HepG2 (cell line): ENCODE measurements at regions not wholly inside any gene's neighbourhood (a gene's known extent, or its start where the extent isn't known, plus 50 kb on each side); places are given as distances from the start of the nearest gene placed in this dataset.

Experiments used
- ATAC-seq: fragments of 200-7000 bp; cut with Tn5 transposase; 3 replicates; pipeline ENCODE4 v1.9.1; 2020; ENCODE audit warnings: mild to moderate bottlenecking, moderate library complexity
- BruUV-seq: library from RNA; stranded (reverse); fragments of 400-500 nt; replicated peaks from 2 replicates; lab custom pipeline; 2021; lab: Mats Ljungman, UMichigan
- CTCF ChIA-PET: fragments of 300-600 bp; formaldehyde crosslinking; extraction: SDS; loops from one replicate; lab custom pipeline; 2021; ENCODE audit warnings: low total read pairs, inconsistent platforms, low intra/inter-chr PET ratio; lab: Yijun Ruan, JAX
- POLR2A ChIA-PET: fragments of 350-600 bp; sonication (Branson Sonifier 250); formaldehyde crosslinking; loops from one replicate; lab custom pipeline; 2020; ENCODE audit warnings: antibody characterized with exemption, inconsistent platforms; lab: Yijun Ruan, JAX
- DNase-seq: peaks from one replicate; pipeline ENCODE4 v3.0.0-alpha.2; 2015; ENCODE audit warnings: low spot score
- FAIRE-seq: peaks from 3 replicates; lab custom pipeline; 2011; peaks lifted over from hg19 to GRCh38; lab: Jason Lieb, UNC
- H2AFZ ChIP-seq: one replicate; pipeline ENCODE4 v1.6.1; 2011; ENCODE audit warnings: low read length, inconsistent platforms
- H3K27ac ChIP-seq: fragments of 300-600 bp; 3 replicates; pipeline ENCODE4 v1.8.0; 2011; ENCODE audit warnings: mixed run types, mild to moderate bottlenecking, mixed read lengths, low read length, inconsistent platforms; ENCODE audit not compliant: insufficient read depth; ENCODE audit errors: extremely low read length
- H3K27me3 ChIP-seq, 2 experiments: fragments of 200-600 bp in 1 of 2; 2 replicates in 1 of 2; 3 replicates in 1 of 2; pipeline versions ENCODE4 v1.6.0 to v1.8.0; 2011; ENCODE audit warnings: low read length in 2 of 2, mild to moderate bottlenecking in 2 of 2, moderate library complexity in 2 of 2, inconsistent platforms in 1 of 2; ENCODE audit not compliant: insufficient read depth in 2 of 2, control insufficient read depth in 1 of 2
- H3K36me3 ChIP-seq, 2 experiments: fragments of 200-600 bp in 1 of 2; replicated peaks in 1 of 2; 2 replicates in 1 of 2; 3 replicates in 1 of 2; pipeline versions ENCODE4 v1.5.1 to v1.8.0; 2011; ENCODE audit warnings: low read length in 2 of 2, inconsistent platforms in 1 of 2; ENCODE audit not compliant: insufficient read depth in 2 of 2, control insufficient read depth in 1 of 2
- H3K4me1 ChIP-seq: 2 replicates; pipeline ENCODE4 v1.5.1; 2012; ENCODE audit warnings: low read length, inconsistent platforms; ENCODE audit not compliant: insufficient read depth
- H3K4me2 ChIP-seq: 2 replicates; pipeline ENCODE4 v1.6.0; 2011; ENCODE audit warnings: low read depth, low read length, inconsistent platforms
- H3K4me3 ChIP-seq, 3 experiments: fragments of 200-600 bp in 1 of 3; sonication (generic), shearing (Covaris generic) in 1 of 3; replicated peaks in 1 of 3; 2 replicates each; pipeline ENCODE4 v1.5.1; 2011 to 2016; ENCODE audit warnings: low read length in 3 of 3, inconsistent platforms in 2 of 3, low read depth in 2 of 3, mild to moderate bottlenecking in 2 of 3, control low read depth in 1 of 3, mixed read lengths in 1 of 3; ENCODE audit not compliant: insufficient read depth in 1 of 3
- H3K79me2 ChIP-seq: one replicate; pipeline ENCODE4 v1.6.1; 2011; ENCODE audit warnings: low read length, inconsistent platforms; ENCODE audit not compliant: insufficient read depth
- H3K9ac ChIP-seq: 2 replicates; pipeline ENCODE4 v1.6.0; 2011; ENCODE audit warnings: mild to moderate bottlenecking, low read depth, low read length, inconsistent platforms; ENCODE audit not compliant: insufficient read depth
- H3K9me3 ChIP-seq: 2 replicates; pipeline ENCODE4 v1.5.1; 2012; ENCODE audit warnings: mild to moderate bottlenecking, low read length
- H4K20me1 ChIP-seq: 2 replicates; pipeline ENCODE4 v1.6.0; 2011; ENCODE audit warnings: inconsistent platforms, mild to moderate bottlenecking, low read length, moderate library complexity; ENCODE audit not compliant: insufficient read depth
- ELF4 ChIP-seq: sonication (generic); formaldehyde crosslinking; IDR thresholded peaks from 2 replicates; pipeline ENCODE4 v1.5.0; 2020; ENCODE audit warnings: missing genetic modification reagents, mild to moderate bottlenecking, moderate library complexity, borderline replicate concordance
- ESRRA ChIP-seq: sonication (generic); formaldehyde crosslinking; IDR thresholded peaks from 2 replicates; pipeline ENCODE4 v1.5.1; 2020; ENCODE audit warnings: mild to moderate bottlenecking, low read depth, missing genetic modification reagents
- KMT2B ChIP-seq: IDR thresholded peaks from 2 replicates; pipeline ENCODE4 v1.6.1; 2016; ENCODE audit warnings: missing genetic modification reagents, missing compliant biosample characterization
- MED8 ChIP-seq: sonication (generic); formaldehyde crosslinking; IDR thresholded peaks from 2 replicates; pipeline ENCODE4 v1.8.1; 2023; ENCODE audit warnings: mild to moderate bottlenecking, missing genetic modification reagents; ENCODE audit not compliant: insufficient replicate concordance
- PCBP1 ChIP-seq: fragments of 200-400 bp; formaldehyde crosslinking; IDR thresholded peaks from 2 replicates; pipeline ENCODE4 v1.6.1; 2017; ENCODE audit warnings: mild to moderate bottlenecking, low read depth, low read length, borderline replicate concordance
- RFXAP ChIP-seq: sonication (generic); formaldehyde crosslinking; IDR thresholded peaks from 2 replicates; pipeline ENCODE4 v1.4.0; 2020; ENCODE audit warnings: missing genetic modification reagents, borderline replicate concordance
- SYNCRIP ChIP-seq: fragments of 200-400 bp; formaldehyde crosslinking; IDR thresholded peaks from 2 replicates; pipeline ENCODE4 v1.6.1; 2018; ENCODE audit warnings: mild to moderate bottlenecking, low read depth, low read length; ENCODE audit not compliant: insufficient read depth
- ZNF780A ChIP-seq: sonication (generic); formaldehyde crosslinking; IDR thresholded peaks from 2 replicates; pipeline ENCODE4 v1.8.0; 2022; ENCODE audit warnings: mild to moderate bottlenecking, missing genetic modification reagents, moderate library complexity
- WGBS: methylation state at CpG from one replicate; pipeline ENCODE4 v1.1.6; 2017; ENCODE audit warnings: low lambda C conversion rate; 5-methylcytosine and 5-hydroxymethylcytosine counted together
- in situ Hi-C: cut with HindIII; loops from 2 replicates; pipeline ENCODE4 v1.10.0; 2017; ENCODE audit warnings: low pct_unique_long_range_greater_than_20kb; ENCODE audit not compliant: extremely low pct_ligation_motif_present
- intact Hi-C: fragments of 100-400 bp; cut with micrococcal nuclease; formaldehyde crosslinking; loops from one replicate; pipeline ENCODE4 v1.10.0; 2022; ENCODE audit not compliant: unreplicated experiment
- TF ChIP-seq, protein P1 (sequence below): sonication (generic); formaldehyde crosslinking; IDR thresholded peaks from 2 replicates; pipeline ENCODE4 v1.4.0; 2020; ENCODE audit warnings: missing genetic modification reagents
- TF ChIP-seq, protein P2 (sequence below): sonication (generic); formaldehyde crosslinking; conservative IDR thresholded peaks from 2 replicates; pipeline ENCODE4 v1.8.0; 2022; ENCODE audit warnings: mild to moderate bottlenecking, moderate library complexity, missing genetic modification reagents

DNA sequence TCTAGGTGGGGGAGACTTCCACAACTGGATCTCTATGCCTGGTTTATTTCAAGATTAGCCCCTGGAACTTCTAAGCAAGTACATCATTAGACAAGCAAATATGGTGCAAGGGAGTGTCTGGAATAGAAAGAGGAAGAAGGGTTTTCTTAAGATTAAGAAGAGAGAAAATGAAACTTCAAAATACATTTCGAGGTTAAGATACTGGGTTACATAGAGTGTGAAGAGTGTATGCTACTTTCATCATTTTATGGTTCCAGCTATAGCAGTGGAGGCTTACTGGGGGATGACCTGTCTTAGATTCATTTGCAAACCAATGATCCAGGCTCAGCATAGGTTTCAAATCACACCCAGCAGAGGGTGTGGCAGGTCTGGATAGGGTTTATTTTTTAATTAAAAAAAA, 144.4 kb upstream of the GATB start:
- Histone ChIP-seq H3K27me3 (peaks cover 1 to 6% of the 10 kb centered on the region in 2 experiments; a peak in 2 of 5 replicates), H2AFZ (no peak overlapping the region), H4K20me1 (no peaks in the 10 kb centered on the region), H3K79me2 (no peaks in the 10 kb centered on the region), H3K9ac (no peak overlapping the region), H3K4me1 (no peaks in the 10 kb centered on the region), H3K4me2 (no peak overlapping the region), H3K27ac (no peak overlapping the region), H3K4me3 (no peak overlapping the region), H3K36me3 (no peaks in the 10 kb centered on the region), H3K9me3 (peaks cover 4% of the 10 kb centered on the region; the same call in 1 of the 2 replicates)
- no peak for FAIRE-seq
- intact Hi-C loops (no loop called here), in situ Hi-C loops (no loop called here)
- ChIA-PET CTCF (no interaction called here), POLR2A (no interaction called here)
- TF ChIP-seq, protein P1, sequence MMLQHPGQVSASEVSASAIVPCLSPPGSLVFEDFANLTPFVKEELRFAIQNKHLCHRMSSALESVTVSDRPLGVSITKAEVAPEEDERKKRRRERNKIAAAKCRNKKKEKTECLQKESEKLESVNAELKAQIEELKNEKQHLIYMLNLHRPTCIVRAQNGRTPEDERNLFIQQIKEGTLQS: no peak
- TF ChIP-seq, protein P2, sequence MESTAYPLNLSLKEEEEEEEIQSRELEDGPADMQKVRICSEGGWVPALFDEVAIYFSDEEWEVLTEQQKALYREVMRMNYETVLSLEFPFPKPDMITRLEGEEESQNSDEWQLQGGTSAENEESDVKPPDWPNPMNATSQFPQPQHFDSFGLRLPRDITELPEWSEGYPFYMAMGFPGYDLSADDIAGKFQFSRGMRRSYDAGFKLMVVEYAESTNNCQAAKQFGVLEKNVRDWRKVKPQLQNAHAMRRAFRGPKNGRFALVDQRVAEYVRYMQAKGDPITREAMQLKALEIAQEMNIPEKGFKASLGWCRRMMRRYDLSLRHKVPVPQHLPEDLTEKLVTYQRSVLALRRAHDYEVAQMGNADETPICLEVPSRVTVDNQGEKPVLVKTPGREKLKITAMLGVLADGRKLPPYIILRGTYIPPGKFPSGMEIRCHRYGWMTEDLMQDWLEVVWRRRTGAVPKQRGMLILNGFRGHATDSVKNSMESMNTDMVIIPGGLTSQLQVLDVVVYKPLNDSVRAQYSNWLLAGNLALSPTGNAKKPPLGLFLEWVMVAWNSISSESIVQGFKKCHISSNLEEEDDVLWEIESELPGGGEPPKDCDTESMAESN: no peak
- TF ChIP-seq PCBP1 (no peak), MED8 (CRISPR knock-in tag) (no peak), ELF4 (CRISPR knock-in tag) (no peak), ESRRA (no peak), SYNCRIP (no peak), KMT2B (CRISPR knock-in tag) (no peak), ZNF780A (CRISPR knock-in tag) (no peak), RFXAP (CRISPR knock-in tag) (no peak)
- no TSS peak for BruUV-seq
- WGBS: 0% methylated on average over 1 of the region's 1 CpG
- no peak for DNase-seq
- ATAC-seq: no peak
